Hindlimb muscle (tissue), 1 donor: ENCODE measurements at regions not wholly inside any gene's neighbourhood (a gene's known extent, or its start where the extent isn't known, plus 50 kb on each side); places are given as distances from the start of the nearest gene placed in this dataset.
A peak's percentile ranks its signal among the peaks of the same experiment; 100 is the strongest.
"Not testable (repeated sequence)": the region's sequence is repeated elsewhere in the genome, so short reads cannot be mapped to it uniquely, and the experiment has no call there.

Source experiments
- DNase-seq: peaks from one replicate; pipeline ENCODE4 v3.0.0-alpha.2; 2013

GRCh38 chr6:18527836-18528743 is 140.9 kb downstream of the RNF144B start:
- DNase-seq: no peak

- no peak for DNase-seq
Observed at GRCh38 chr6:18530201-18530600, 143.1 kb downstream of the RNF144B start.

- no peak for DNase-seq
Observed at GRCh38 chr6:18532139-18532538, 145.0 kb downstream of the RNF144B start.

- no peak for DNase-seq
Observed at GRCh38 chr6:18533793-18534192, 146.6 kb downstream of the RNF144B start.

GRCh38 chr6:18536591-18537055 is 149.5 kb downstream of the RNF144B start:
- DNase-seq: no peak

- DNase-seq: no peak
Observed at GRCh38 chr6:18538315-18538714, 151.2 kb downstream of the RNF144B start.

GRCh38 chr6:18543051-18543450 is 155.9 kb downstream of the RNF144B start:
- DNase-seq: no peak

GRCh38 chr6:18545142-18545541 is 158.0 kb downstream of the RNF144B start:
- DNase-seq: not testable (repeated sequence)

- no peak for DNase-seq
Observed at GRCh38 chr6:18545726-18546125, 158.6 kb downstream of the RNF144B start.

- no peak for DNase-seq
Observed at GRCh38 chr6:18550119-18550518, 163.0 kb downstream of the RNF144B start.

- DNase-seq: no peak
Observed at GRCh38 chr6:18551228-18551627, 164.1 kb downstream of the RNF144B start.

- DNase-seq: no peak
Observed at GRCh38 chr6:18555750-18556149, 168.6 kb downstream of the RNF144B start.

- no peak for DNase-seq
Observed at GRCh38 chr6:18561037-18561750, 174.0 kb downstream of the RNF144B start.

GRCh38 chr6:18562726-18563125 is 175.6 kb downstream of the RNF144B start:
- DNase-seq: no peak

GRCh38 chr6:18564775-18565174 is 177.6 kb downstream of the RNF144B start:
- no peak for DNase-seq

GRCh38 chr6:18565231-18565630 is 178.1 kb downstream of the RNF144B start:
- DNase-seq: no peak

- no peak for DNase-seq
Observed at GRCh38 chr6:18567380-18567779, 180.2 kb downstream of the RNF144B start.

GRCh38 chr6:18577491-18577890 is 190.3 kb downstream of the RNF144B start:
- DNase-seq: no peak

- no peak for DNase-seq
Observed at GRCh38 chr6:18579166-18579565, 192.0 kb downstream of the RNF144B start.

GRCh38 chr6:18579869-18580268 is 192.7 kb downstream of the RNF144B start:
- DNase-seq: no peak

GRCh38 chr6:18584372-18584771 is 197.2 kb downstream of the RNF144B start:
- no peak for DNase-seq

GRCh38 chr6:18585032-18585573 is 198.0 kb downstream of the RNF144B start:
- peak; percentile 19 for DNase-seq

- no peak for DNase-seq
Observed at GRCh38 chr6:18586133-18586532, 199.0 kb downstream of the RNF144B start.
